ENCODE measurements at regions not wholly inside any gene's neighbourhood (a gene's known extent, or its start where the extent isn't known, plus 50 kb on each side); places are given as distances from the start of the nearest gene placed in this dataset.
"Not testable (repeated sequence)": the region's sequence is repeated elsewhere in the genome, so short reads cannot be mapped to it uniquely, and the experiment has no call there.

GRCh38 chr1:224061436-224061835 is 52.5 kb upstream of the FBXO28 start:
- no peak for DNase-seq (ENCODE audit: low spot score)

- DNase-seq (ENCODE audit: low spot score) = no peak
Observed at GRCh38 chr1:224059897-224060427, 53.9 kb upstream of the FBXO28 start.

GRCh38 chr1:224058303-224058702 is 55.6 kb upstream of the FBXO28 start:
- DNase-seq (ENCODE audit: low spot score) = no peak

GRCh38 chr1:224057461-224058199 is 56.3 kb upstream of the FBXO28 start:
- DNase-seq (ENCODE audit: low spot score) = no peak

- DNase-seq (ENCODE audit: low spot score) = no peak
Observed at GRCh38 chr1:224054611-224055010, 59.3 kb upstream of the FBXO28 start.

- no peak for DNase-seq (ENCODE audit: low spot score)
Observed at GRCh38 chr1:224054012-224054411, 59.9 kb upstream of the FBXO28 start.

GRCh38 chr1:224053456-224053855 is 60.5 kb upstream of the FBXO28 start:
- DNase-seq (ENCODE audit: low spot score) = no peak

GRCh38 chr1:224052772-224053171 is 61.1 kb upstream of the FBXO28 start:
- peak; percentile 43 for DNase-seq (ENCODE audit: low spot score)

GRCh38 chr1:224051782-224052181 is 62.1 kb upstream of the FBXO28 start:
- not testable (repeated sequence) for DNase-seq (ENCODE audit: low spot score)

GRCh38 chr1:224051086-224051406 is 62.9 kb upstream of the FBXO28 start:
- no peak for DNase-seq (ENCODE audit: low spot score)

- no peak for DNase-seq (ENCODE audit: low spot score)
Observed at GRCh38 chr1:224047538-224047937, 66.4 kb upstream of the FBXO28 start.

- no peak for DNase-seq (ENCODE audit: low spot score)
Observed at GRCh38 chr1:224045556-224045955, 68.4 kb upstream of the FBXO28 start.

- no peak for DNase-seq (ENCODE audit: low spot score)
Observed at GRCh38 chr1:224044420-224044819, 69.5 kb upstream of the FBXO28 start.

- no peak for DNase-seq (ENCODE audit: low spot score)
Observed at GRCh38 chr1:224042557-224043118, 71.3 kb upstream of the FBXO28 start.

- no peak for DNase-seq (ENCODE audit: low spot score)
Observed at GRCh38 chr1:224041032-224041431, 72.9 kb upstream of the FBXO28 start.

- DNase-seq (ENCODE audit: low spot score) = not testable (repeated sequence)
Observed at GRCh38 chr1:224040423-224040822, 73.5 kb upstream of the FBXO28 start.

- DNase-seq (ENCODE audit: low spot score) = not testable (repeated sequence)
Observed at GRCh38 chr1:224040006-224040405, 73.9 kb upstream of the FBXO28 start.

- DNase-seq (ENCODE audit: low spot score) = not testable (repeated sequence)
Observed at GRCh38 chr1:224038832-224039231, 75.1 kb upstream of the FBXO28 start.

GRCh38 chr1:224037362-224037761 is 76.5 kb upstream of the FBXO28 start:
- DNase-seq (ENCODE audit: low spot score) = not testable (repeated sequence)

GRCh38 chr1:224032608-224033276 is 81.2 kb upstream of the FBXO28 start:
- DNase-seq (ENCODE audit: low spot score) = not testable (repeated sequence)

GRCh38 chr1:224031986-224032385 is 81.9 kb upstream of the FBXO28 start:
- not testable (repeated sequence) for DNase-seq (ENCODE audit: low spot score)

GRCh38 chr1:224030257-224030656 is 83.7 kb upstream of the FBXO28 start:
- not testable (repeated sequence) for DNase-seq (ENCODE audit: low spot score)
